Left lung (tissue), 4 donors: ENCODE measurements at regions not wholly inside any gene's neighbourhood (a gene's known extent, or its start where the extent isn't known, plus 50 kb on each side); places are given as distances from the start of the nearest gene placed in this dataset.
A peak's percentile ranks its signal among the peaks of the same experiment; 100 is the strongest.

Experiments used
- ATAC-seq: fragments of 200-7000 bp; cut with Tn5 transposase; one replicate; pipeline ENCODE4 v1.9.1; 2020; ENCODE audit warnings: moderate library complexity
- DNase-seq, 4 donors: peaks; one replicate each; pipeline ENCODE4 v3.0.0-alpha.2; 2013 to 2020
- H3K27ac ChIP-seq, 2 donors: fragments of 200-600 bp; sonication (generic) in 1 of 2; one replicate each; pipeline versions ENCODE4 v1.5.0 to v1.8.0; 2020 to 2021
- H3K27me3 ChIP-seq, 2 donors: fragments of 200-600 bp; sonication (generic) in 1 of 2; one replicate each; pipeline versions ENCODE4 v1.5.0 to v1.8.0; 2020 to 2021
- H3K36me3 ChIP-seq, 2 donors: fragments of 200-600 bp; sonication (generic) in 1 of 2; one replicate each; pipeline versions ENCODE4 v1.5.0 to v1.8.0; 2020 to 2021
- H3K4me1 ChIP-seq, 2 donors: fragments of 200-600 bp; one replicate each; pipeline ENCODE4 v1.8.0; 2021
- H3K4me3 ChIP-seq, 2 donors: fragments of 200-600 bp; sonication (generic) in 1 of 2; one replicate each; pipeline versions ENCODE4 v1.5.0 to v1.8.0; 2020 to 2021; ENCODE audit warnings: mild to moderate bottlenecking in 1 of 2
- H3K9me3 ChIP-seq, 2 donors: fragments of 200-600 bp; sonication (generic) in 1 of 2; one replicate each; pipeline versions ENCODE4 v1.5.0 to v1.8.0; 2020 to 2021
- intact Hi-C, 2 donors: fragments of 100-400 bp; cut with DNase I; formaldehyde crosslinking; loops; one replicate each; pipeline versions ENCODE4 v1.11.2 to v1.14.2; 2022
- TF ChIP-seq, protein P1 (sequence below), 2 donors: fragments of 200-600 bp; sonication (generic) in 1 of 2; IDR thresholded peaks; one replicate each; pipeline versions ENCODE4 v1.5.0 to v1.8.0; 2021; ENCODE audit warnings: antibody characterized with exemption in 2 of 2
- donor health status: DM: no; HTN: yes; CAD: no.
- donor health status: DM: no; HTN: no; CAD: no.

- Histone ChIP-seq H3K4me3 (no peak overlapping the region), H3K4me1 (no peaks in the 10 kb centered on the region), H3K27me3 (no peaks in the 10 kb centered on the region), H3K36me3 (no peaks in the 10 kb centered on the region), H3K9me3 (no peaks in the 10 kb centered on the region), H3K27ac (no peak overlapping the region)
- TF ChIP-seq, protein P1, sequence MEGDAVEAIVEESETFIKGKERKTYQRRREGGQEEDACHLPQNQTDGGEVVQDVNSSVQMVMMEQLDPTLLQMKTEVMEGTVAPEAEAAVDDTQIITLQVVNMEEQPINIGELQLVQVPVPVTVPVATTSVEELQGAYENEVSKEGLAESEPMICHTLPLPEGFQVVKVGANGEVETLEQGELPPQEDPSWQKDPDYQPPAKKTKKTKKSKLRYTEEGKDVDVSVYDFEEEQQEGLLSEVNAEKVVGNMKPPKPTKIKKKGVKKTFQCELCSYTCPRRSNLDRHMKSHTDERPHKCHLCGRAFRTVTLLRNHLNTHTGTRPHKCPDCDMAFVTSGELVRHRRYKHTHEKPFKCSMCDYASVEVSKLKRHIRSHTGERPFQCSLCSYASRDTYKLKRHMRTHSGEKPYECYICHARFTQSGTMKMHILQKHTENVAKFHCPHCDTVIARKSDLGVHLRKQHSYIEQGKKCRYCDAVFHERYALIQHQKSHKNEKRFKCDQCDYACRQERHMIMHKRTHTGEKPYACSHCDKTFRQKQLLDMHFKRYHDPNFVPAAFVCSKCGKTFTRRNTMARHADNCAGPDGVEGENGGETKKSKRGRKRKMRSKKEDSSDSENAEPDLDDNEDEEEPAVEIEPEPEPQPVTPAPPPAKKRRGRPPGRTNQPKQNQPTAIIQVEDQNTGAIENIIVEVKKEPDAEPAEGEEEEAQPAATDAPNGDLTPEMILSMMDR (IDR thresholded peaks at IDR 0.05), result no peak
- ATAC-seq (no peak), DNase-seq (no peak)
- intact Hi-C loops, result no loop called here
Observed at GRCh38 chr5:104237586-104237985, 675.0 kb upstream of the NUDT12 start.

DNA sequence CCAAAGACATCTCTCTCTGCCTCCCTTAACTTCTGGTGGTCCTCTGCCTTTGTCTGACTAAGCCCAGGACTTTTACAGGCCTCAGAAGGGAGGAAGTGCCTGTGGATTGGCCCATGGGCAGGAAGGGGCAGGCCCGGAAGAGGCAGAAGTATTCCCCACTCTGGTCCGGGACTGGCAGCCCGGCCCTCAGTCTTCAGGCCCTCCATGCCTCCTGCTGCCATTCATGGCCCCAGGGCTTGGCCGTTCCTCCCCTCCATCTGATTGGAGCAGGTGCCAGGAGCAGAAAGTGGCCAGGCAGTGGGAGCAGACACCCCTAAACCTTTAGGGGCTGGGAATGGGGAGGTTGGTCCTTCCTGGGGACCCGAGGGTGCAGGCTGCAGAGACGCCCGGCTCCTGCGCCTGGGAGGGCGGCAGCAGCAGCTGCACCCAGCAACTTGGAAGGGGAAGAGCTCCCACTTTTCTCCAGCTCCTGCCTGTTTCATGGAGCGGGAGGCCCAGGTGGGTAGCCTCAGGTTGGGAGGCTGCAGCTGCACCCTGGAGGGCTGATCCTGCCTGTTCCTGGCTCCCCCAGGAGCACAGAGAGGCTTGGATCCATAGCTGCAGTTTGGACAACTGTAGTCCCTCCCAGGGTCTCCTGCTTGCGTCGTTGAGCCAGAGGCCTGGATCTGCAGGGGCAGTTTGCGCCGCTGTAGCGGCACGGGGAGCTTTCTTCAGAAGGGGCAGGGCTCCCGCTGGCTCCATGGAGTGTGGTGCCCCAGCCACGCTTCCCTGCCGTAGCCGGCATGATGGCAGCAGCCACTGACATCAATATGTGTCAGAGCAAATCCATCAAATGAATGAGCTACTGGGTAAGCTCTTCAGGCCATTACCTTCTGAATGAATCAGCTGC, 661.5 kb upstream of the NUDT12 start:
- no peak overlapping the region for H3K27ac ChIP-seq
- H3K9me3 ChIP-seq, result no peaks in the 10 kb centered on the region
- H3K4me3 ChIP-seq, result no peak overlapping the region
- intact Hi-C loops, result no loop called here
- H3K27me3 ChIP-seq, result no peaks in the 10 kb centered on the region
- H3K36me3 ChIP-seq, result no peaks in the 10 kb centered on the region
- ATAC-seq (no peak), DNase-seq (peak in 1 of 4 donors; percentile 69)
- TF ChIP-seq, protein P1 (IDR thresholded peaks at IDR 0.05), result no peak
- no peaks in the 10 kb centered on the region for H3K4me1 ChIP-seq

GRCh38 chr5:104218200-104218599, 655.6 kb upstream of the NUDT12 start:
- ATAC-seq (no peak), DNase-seq (no peak)

GRCh38 chr5:104213216-104213615, 650.6 kb upstream of the NUDT12 start:
- Histone ChIP-seq H3K9me3 (no peaks in the 10 kb centered on the region), H3K36me3 (no peaks in the 10 kb centered on the region), H3K27ac (no peak overlapping the region), H3K4me3 (no peak overlapping the region), H3K4me1 (no peaks in the 10 kb centered on the region), H3K27me3 (no peaks in the 10 kb centered on the region)
- ATAC-seq, result no peak
- DNase-seq, result no peak
- intact Hi-C loops, result no loop called here
- TF ChIP-seq, protein P1 (IDR thresholded peaks at IDR 0.05), result no peak

More at GRCh38 chr5:104218200-104218599, 655.6 kb upstream of the NUDT12 start:
- Histone ChIP-seq H3K4me1 (no peaks in the 10 kb centered on the region), H3K27me3 (no peaks in the 10 kb centered on the region), H3K27ac (no peak overlapping the region), H3K9me3 (no peaks in the 10 kb centered on the region), H3K4me3 (no peak overlapping the region), H3K36me3 (no peaks in the 10 kb centered on the region)
- TF ChIP-seq, protein P1 (IDR thresholded peaks at IDR 0.05), result no peak
- intact Hi-C loops, result no loop called here

GRCh38 chr5:104199771-104200170, 637.2 kb upstream of the NUDT12 start:
- DNase-seq (no peak), ATAC-seq (no peak)
- intact Hi-C loops, result no loop called here
- H3K27ac ChIP-seq, result no peak overlapping the region
- H3K27me3 ChIP-seq, result no peaks in the 10 kb centered on the region
- no peaks in the 10 kb centered on the region for H3K36me3 ChIP-seq
- H3K4me1 ChIP-seq, result no peaks in the 10 kb centered on the region
- H3K9me3 ChIP-seq, result no peaks in the 10 kb centered on the region
- TF ChIP-seq, protein P1 (IDR thresholded peaks at IDR 0.05), result no peak
- no peak overlapping the region for H3K4me3 ChIP-seq
